Activated naive CD8-positive, alpha-beta T cell treated with anti-CD3 and anti-CD28 coated beads, Interleukin-2, amount 50 U/mL, for 24 hours (primary cell): ENCODE measurements at regions not wholly inside any gene's neighbourhood (a gene's known extent, or its start where the extent isn't known, plus 50 kb on each side); places are given as distances from the start of the nearest gene placed in this dataset.

Experiments
- ATAC-seq: fragments of 150-1000 bp; cut with Tn5 transposase; one replicate; pipeline ENCODE4 v1.10.0; 2021
- DNase-seq: peaks from one replicate; pipeline ENCODE4 v3.0.0; 2021
- H3K27ac Mint-ChIP-seq: one replicate; pipeline ENCODE4 v1.8.0; 2021; ENCODE audit warnings: mild to moderate bottlenecking, mixed read lengths
- H3K27me3 Mint-ChIP-seq: one replicate; pipeline ENCODE4 v1.8.0; 2021; ENCODE audit warnings: mixed read lengths
- H3K36me3 Mint-ChIP-seq: one replicate; pipeline ENCODE4 v1.8.0; 2021; ENCODE audit warnings: low read depth, mixed read lengths
- H3K4me1 Mint-ChIP-seq: one replicate; pipeline ENCODE4 v1.8.0; 2021; ENCODE audit warnings: mixed read lengths
- H3K4me3 Mint-ChIP-seq: one replicate; pipeline ENCODE4 v1.8.0; 2021; ENCODE audit warnings: mild to moderate bottlenecking, moderate library complexity, mixed read lengths
- H3K9me3 Mint-ChIP-seq: one replicate; pipeline ENCODE4 v1.8.0; 2021; ENCODE audit warnings: mixed read lengths

- H3K27ac Mint-ChIP-seq, result no peak overlapping the region
- ATAC-seq (no peak), DNase-seq (no peak)
- H3K4me3 Mint-ChIP-seq, result no peak overlapping the region
- H3K27me3 Mint-ChIP-seq, result peaks cover 34% of the 10 kb centered on the region
- H3K9me3 Mint-ChIP-seq, result no peaks in the 10 kb centered on the region
- no peaks in the 10 kb centered on the region for H3K4me1 Mint-ChIP-seq
- no peaks in the 10 kb centered on the region for H3K36me3 Mint-ChIP-seq
Measured at GRCh38 chr15:62287066-62287857, 122.2 kb upstream of the C2CD4B start.

- H3K27ac Mint-ChIP-seq, result no peak overlapping the region
- ATAC-seq, result no peak
- DNase-seq, result no peak
- H3K9me3 Mint-ChIP-seq, result no peaks in the 10 kb centered on the region
- H3K4me3 Mint-ChIP-seq, result no peak overlapping the region
- H3K4me1 Mint-ChIP-seq, result no peaks in the 10 kb centered on the region
- H3K36me3 Mint-ChIP-seq, result no peaks in the 10 kb centered on the region
- H3K27me3 Mint-ChIP-seq, result peaks cover 37% of the 10 kb centered on the region
Measured at GRCh38 chr15:62288361-62289017, 123.4 kb upstream of the C2CD4B start.

- Mint-ChIP-seq H3K27me3 (peaks cover 36% of the 10 kb centered on the region), H3K4me1 (no peaks in the 10 kb centered on the region), H3K4me3 (no peak overlapping the region), H3K27ac (no peak overlapping the region), H3K9me3 (no peaks in the 10 kb centered on the region), H3K36me3 (no peaks in the 10 kb centered on the region)
- no peak for ATAC-seq
- DNase-seq, result no peak
Measured at GRCh38 chr15:62291262-62291661, 126.2 kb upstream of the C2CD4B start.

- H3K4me1 Mint-ChIP-seq, result no peaks in the 10 kb centered on the region
- H3K4me3 Mint-ChIP-seq, result no peak overlapping the region
- no peak for ATAC-seq
- DNase-seq, result no peak
- no peak overlapping the region for H3K27ac Mint-ChIP-seq
- H3K36me3 Mint-ChIP-seq, result no peaks in the 10 kb centered on the region
- peaks cover 20% of the 10 kb centered on the region for H3K27me3 Mint-ChIP-seq
- no peaks in the 10 kb centered on the region for H3K9me3 Mint-ChIP-seq
Measured at GRCh38 chr15:62296756-62297507, 131.8 kb upstream of the C2CD4B start.

- Mint-ChIP-seq H3K4me3 (no peak overlapping the region), H3K27ac (no peak overlapping the region), H3K27me3 (peaks cover 19% of the 10 kb centered on the region), H3K36me3 (no peaks in the 10 kb centered on the region), H3K4me1 (no peaks in the 10 kb centered on the region), H3K9me3 (no peaks in the 10 kb centered on the region)
- no peak for DNase-seq
- no peak for ATAC-seq
Measured at GRCh38 chr15:62297522-62297921, 132.4 kb upstream of the C2CD4B start.

- H3K4me3 Mint-ChIP-seq, result no peak overlapping the region
- no peaks in the 10 kb centered on the region for H3K36me3 Mint-ChIP-seq
- H3K27ac Mint-ChIP-seq, result no peak overlapping the region
- H3K9me3 Mint-ChIP-seq, result no peaks in the 10 kb centered on the region
- ATAC-seq (no peak), DNase-seq (no peak)
- H3K27me3 Mint-ChIP-seq, result peaks cover 17% of the 10 kb centered on the region
- H3K4me1 Mint-ChIP-seq, result no peaks in the 10 kb centered on the region
Measured at GRCh38 chr15:62297933-62298332, 132.8 kb upstream of the C2CD4B start.

- H3K27me3 Mint-ChIP-seq, result peaks cover 17% of the 10 kb centered on the region
- no peak for DNase-seq
- H3K4me1 Mint-ChIP-seq, result no peaks in the 10 kb centered on the region
- H3K27ac Mint-ChIP-seq, result no peak overlapping the region
- ATAC-seq, result no peak
- H3K4me3 Mint-ChIP-seq, result no peak overlapping the region
- H3K36me3 Mint-ChIP-seq, result no peaks in the 10 kb centered on the region
- H3K9me3 Mint-ChIP-seq, result no peaks in the 10 kb centered on the region
Measured at GRCh38 chr15:62298811-62299210, 133.7 kb upstream of the C2CD4B start.

- Mint-ChIP-seq H3K4me1 (no peaks in the 10 kb centered on the region), H3K9me3 (no peaks in the 10 kb centered on the region), H3K27ac (no peak overlapping the region), H3K4me3 (no peak overlapping the region), H3K36me3 (no peaks in the 10 kb centered on the region), H3K27me3 (peaks cover 17% of the 10 kb centered on the region)
- ATAC-seq (no peak), DNase-seq (no peak)
Measured at GRCh38 chr15:62299541-62299940, 134.5 kb upstream of the C2CD4B start.

GRCh38 chr15:62301993-62302675, 137.0 kb upstream of the C2CD4B start:
- Mint-ChIP-seq H3K4me1 (no peaks in the 10 kb centered on the region), H3K27me3 (peaks cover 27% of the 10 kb centered on the region), H3K4me3 (no peak overlapping the region), H3K27ac (no peak overlapping the region), H3K9me3 (no peaks in the 10 kb centered on the region), H3K36me3 (no peaks in the 10 kb centered on the region)
- no peak for DNase-seq
- ATAC-seq, result no peak

- no peak overlapping the region for H3K4me3 Mint-ChIP-seq
- DNase-seq (no peak), ATAC-seq (no peak)
- H3K27me3 Mint-ChIP-seq, result peaks cover 40% of the 10 kb centered on the region
- H3K27ac Mint-ChIP-seq, result no peak overlapping the region
- H3K9me3 Mint-ChIP-seq, result peaks cover 2% of the 10 kb centered on the region
- H3K4me1 Mint-ChIP-seq, result no peaks in the 10 kb centered on the region
- H3K36me3 Mint-ChIP-seq, result no peaks in the 10 kb centered on the region
Measured at GRCh38 chr15:62306851-62307504, 141.9 kb upstream of the C2CD4B start.

- Mint-ChIP-seq H3K27me3 (peaks cover 41% of the 10 kb centered on the region), H3K27ac (no peak overlapping the region), H3K9me3 (peaks cover 4% of the 10 kb centered on the region), H3K4me3 (no peak overlapping the region), H3K4me1 (no peaks in the 10 kb centered on the region), H3K36me3 (no peaks in the 10 kb centered on the region)
- ATAC-seq, result no peak
- DNase-seq, result no peak
Measured at GRCh38 chr15:62307551-62307950, 142.5 kb upstream of the C2CD4B start.

GRCh38 chr15:62316413-62317060, 151.5 kb upstream of the C2CD4B start:
- DNase-seq (no peak), ATAC-seq (no peak)
- Mint-ChIP-seq H3K36me3 (no peaks in the 10 kb centered on the region), H3K4me1 (no peaks in the 10 kb centered on the region), H3K9me3 (peaks cover 4% of the 10 kb centered on the region), H3K27me3 (peaks cover 19% of the 10 kb centered on the region), H3K27ac (no peak overlapping the region), H3K4me3 (no peak overlapping the region)

- H3K27me3 Mint-ChIP-seq, result peaks cover 10% of the 10 kb centered on the region
- ATAC-seq (no peak), DNase-seq (no peak)
- H3K27ac Mint-ChIP-seq, result no peak overlapping the region
- H3K9me3 Mint-ChIP-seq, result no peaks in the 10 kb centered on the region
- no peaks in the 10 kb centered on the region for H3K36me3 Mint-ChIP-seq
- H3K4me3 Mint-ChIP-seq, result no peak overlapping the region
- H3K4me1 Mint-ChIP-seq, result no peaks in the 10 kb centered on the region
Measured at GRCh38 chr15:62320259-62320658, 155.2 kb upstream of the C2CD4B start.
